ENCODE measurements at regions not wholly inside any gene's neighbourhood (a gene's known extent, or its start where the extent isn't known, plus 50 kb on each side); places are given as distances from the start of the nearest gene placed in this dataset.
A peak's percentile ranks its signal among the peaks of the same experiment; 100 is the strongest.

DNA sequence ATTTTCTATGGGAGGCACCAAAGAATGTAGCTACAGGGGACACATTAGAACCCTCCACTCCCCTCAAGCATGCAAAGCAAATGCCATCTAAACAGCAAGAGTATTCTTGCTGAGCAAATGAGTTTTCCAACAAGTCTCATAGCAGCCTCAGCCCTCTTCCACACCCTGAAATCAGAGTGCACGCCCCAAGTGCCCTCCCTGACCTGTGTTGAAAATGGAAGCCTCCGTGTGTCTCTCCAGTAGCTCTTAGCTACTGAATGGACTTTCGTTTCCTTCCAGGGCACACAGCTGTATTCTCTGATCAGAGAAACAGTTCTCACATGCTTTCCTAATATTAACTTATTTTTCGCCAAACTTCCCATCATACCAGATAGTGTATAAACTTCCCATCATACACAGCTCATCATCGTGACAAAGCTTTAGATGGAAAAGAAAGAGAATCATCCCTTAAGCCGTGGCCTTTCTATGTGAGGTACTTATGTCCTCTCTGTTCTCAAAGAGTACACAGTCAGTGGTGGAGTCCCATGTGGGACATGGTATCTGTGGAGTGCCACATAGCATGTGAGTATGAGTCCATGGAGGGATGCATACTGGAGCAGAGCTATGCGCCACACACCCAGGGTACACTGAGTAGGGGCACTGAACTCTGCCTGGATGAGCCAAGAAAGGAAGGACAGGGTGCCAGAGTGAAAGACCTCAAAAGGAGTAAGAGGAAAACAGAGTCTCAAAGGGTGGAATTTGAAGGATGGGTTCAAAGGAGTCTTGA, 434.5 kb downstream of the MCTP2 start:
- H3K36me3 ChIP-seq (ENCODE audit: insufficient read depth, insufficient read length, low read length): no peaks in the 10 kb centered on the region
- no peak for TF ChIP-seq YY1 (IDR thresholded peaks at IDR 0.05; ENCODE audit: insufficient read depth, insufficient read length)
- TF ChIP-seq ZNF274 (IDR thresholded peaks at IDR 0.05; ENCODE audit: low read depth, low read length): no peak
- TF ChIP-seq SUZ12 (IDR thresholded peaks at IDR 0.05; ENCODE audit: extremely low read depth, insufficient read depth, insufficient read length): no peak
- no peaks in the 10 kb centered on the region for H3K4me1 ChIP-seq (ENCODE audit: insufficient read depth, insufficient read length)
- no peaks in the 10 kb centered on the region for H3K9me3 ChIP-seq (ENCODE audit: insufficient read depth, low read length)
- H3K9ac ChIP-seq (ENCODE audit: insufficient read length, low read depth): no peak overlapping the region
- H3K4me3 ChIP-seq (ENCODE audit: insufficient read length, low read depth): no peak overlapping the region
- DNase-seq (ENCODE audit: low read depth, low spot score): no peak
- H3K27me3 ChIP-seq (ENCODE audit: insufficient read depth, insufficient read length): no peaks in the 10 kb centered on the region

DNA sequence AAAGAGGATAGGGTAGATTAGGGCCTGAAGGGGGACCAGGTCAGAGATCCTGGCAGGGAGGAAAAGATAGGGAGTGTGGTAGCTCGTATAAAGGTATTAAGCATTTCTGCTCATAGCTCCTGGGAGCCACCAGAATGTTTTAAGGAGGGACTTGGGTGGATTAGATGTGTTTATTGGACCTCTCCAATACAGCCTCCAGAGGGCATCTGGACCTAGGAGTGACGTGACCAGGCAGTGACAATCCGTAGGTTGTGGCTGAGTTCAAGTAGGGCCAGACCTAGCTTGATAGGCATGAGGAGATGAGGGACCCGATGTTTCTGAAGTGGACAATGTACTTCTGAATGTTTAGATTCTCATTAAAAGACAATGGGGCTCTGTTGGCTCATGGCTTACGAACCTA, 435.2 kb downstream of the MCTP2 start:
- Histone ChIP-seq H3K27me3 (ENCODE audit: insufficient read depth, insufficient read length) (no peaks in the 10 kb centered on the region), H3K4me1 (ENCODE audit: insufficient read depth, insufficient read length) (no peaks in the 10 kb centered on the region), H3K36me3 (ENCODE audit: insufficient read depth, insufficient read length, low read length) (no peaks in the 10 kb centered on the region), H3K9ac (ENCODE audit: insufficient read length, low read depth) (no peak overlapping the region), H3K4me3 (ENCODE audit: insufficient read length, low read depth) (no peak overlapping the region), H3K9me3 (ENCODE audit: insufficient read depth, low read length) (no peaks in the 10 kb centered on the region)
- no peak for TF ChIP-seq SUZ12 (IDR thresholded peaks at IDR 0.05; ENCODE audit: extremely low read depth, insufficient read depth, insufficient read length)
- no peak for TF ChIP-seq ZNF274 (IDR thresholded peaks at IDR 0.05; ENCODE audit: low read depth, low read length)
- TF ChIP-seq YY1 (IDR thresholded peaks at IDR 0.05; ENCODE audit: insufficient read depth, insufficient read length): no peak
- no peak for DNase-seq (ENCODE audit: low read depth, low spot score)

DNA sequence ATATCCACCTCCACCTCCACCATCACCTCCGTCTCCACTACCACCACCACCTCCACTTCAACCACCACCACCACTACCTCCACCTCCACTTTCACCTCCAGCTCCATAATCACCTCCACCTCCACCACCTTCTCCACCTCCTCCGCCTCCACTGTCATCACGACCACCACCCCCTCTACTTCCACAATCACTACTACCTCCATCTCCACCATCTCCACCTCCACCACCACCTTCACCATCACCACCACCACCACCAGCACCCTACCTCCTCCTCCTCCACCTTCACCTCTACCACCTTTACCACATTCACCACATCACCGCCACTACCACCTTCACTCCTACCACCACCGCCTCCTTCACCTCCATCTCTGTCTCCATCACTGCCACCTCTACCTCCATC, 435.7 kb downstream of the MCTP2 start:
- TF ChIP-seq YY1 (IDR thresholded peaks at IDR 0.05; ENCODE audit: insufficient read depth, insufficient read length) (no peak), SUZ12 (IDR thresholded peaks at IDR 0.05; ENCODE audit: extremely low read depth, insufficient read depth, insufficient read length) (no peak), ZNF274 (IDR thresholded peaks at IDR 0.05; ENCODE audit: low read depth, low read length) (no peak)
- Histone ChIP-seq H3K36me3 (ENCODE audit: insufficient read depth, insufficient read length, low read length) (no peaks in the 10 kb centered on the region), H3K4me3 (ENCODE audit: insufficient read length, low read depth) (no peak overlapping the region), H3K9ac (ENCODE audit: insufficient read length, low read depth) (no peak overlapping the region), H3K9me3 (ENCODE audit: insufficient read depth, low read length) (no peaks in the 10 kb centered on the region), H3K27me3 (ENCODE audit: insufficient read depth, insufficient read length) (no peaks in the 10 kb centered on the region), H3K4me1 (ENCODE audit: insufficient read depth, insufficient read length) (no peaks in the 10 kb centered on the region)
- no peak for DNase-seq (ENCODE audit: low read depth, low spot score)

DNA sequence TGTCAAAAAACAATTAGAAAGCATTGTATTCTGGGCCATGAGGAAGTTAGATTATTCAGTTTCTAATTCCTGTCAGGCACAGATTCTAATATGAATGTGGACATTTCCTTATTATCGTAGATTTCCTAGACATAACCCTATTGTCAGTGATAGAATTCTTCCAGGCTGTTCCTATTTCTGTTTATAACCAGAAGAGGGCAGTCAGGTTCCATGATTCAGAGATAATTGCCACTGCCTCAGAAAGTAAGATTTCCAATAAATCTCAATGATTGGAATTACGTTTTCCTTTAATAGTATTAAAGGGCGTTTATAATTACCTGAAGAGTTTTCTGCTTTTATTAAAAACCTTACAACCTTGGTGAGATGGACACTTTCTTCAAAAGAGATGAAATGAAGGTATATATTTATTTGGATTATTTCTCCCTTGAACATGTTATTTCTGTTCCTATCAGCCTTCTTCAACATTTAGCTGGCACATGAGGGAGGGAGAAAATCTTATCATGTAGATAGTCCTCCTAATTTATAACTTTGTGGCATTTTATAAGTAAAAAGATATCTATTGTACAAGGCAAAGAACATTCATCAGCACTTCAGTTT, 439.2 kb downstream of the MCTP2 start:
- Histone ChIP-seq H3K4me3 (ENCODE audit: insufficient read length, low read depth) (no peak overlapping the region), H3K4me1 (ENCODE audit: insufficient read depth, insufficient read length) (no peaks in the 10 kb centered on the region), H3K9ac (ENCODE audit: insufficient read length, low read depth) (no peak overlapping the region), H3K36me3 (ENCODE audit: insufficient read depth, insufficient read length, low read length) (no peaks in the 10 kb centered on the region), H3K9me3 (ENCODE audit: insufficient read depth, low read length) (no peaks in the 10 kb centered on the region), H3K27me3 (ENCODE audit: insufficient read depth, insufficient read length) (no peaks in the 10 kb centered on the region)
- peak; percentile 30 for DNase-seq (ENCODE audit: low read depth, low spot score)
- TF ChIP-seq ZNF274 (IDR thresholded peaks at IDR 0.05; ENCODE audit: low read depth, low read length) (no peak), YY1 (IDR thresholded peaks at IDR 0.05; ENCODE audit: insufficient read depth, insufficient read length) (no peak), SUZ12 (IDR thresholded peaks at IDR 0.05; ENCODE audit: extremely low read depth, insufficient read depth, insufficient read length) (no peak)

DNA sequence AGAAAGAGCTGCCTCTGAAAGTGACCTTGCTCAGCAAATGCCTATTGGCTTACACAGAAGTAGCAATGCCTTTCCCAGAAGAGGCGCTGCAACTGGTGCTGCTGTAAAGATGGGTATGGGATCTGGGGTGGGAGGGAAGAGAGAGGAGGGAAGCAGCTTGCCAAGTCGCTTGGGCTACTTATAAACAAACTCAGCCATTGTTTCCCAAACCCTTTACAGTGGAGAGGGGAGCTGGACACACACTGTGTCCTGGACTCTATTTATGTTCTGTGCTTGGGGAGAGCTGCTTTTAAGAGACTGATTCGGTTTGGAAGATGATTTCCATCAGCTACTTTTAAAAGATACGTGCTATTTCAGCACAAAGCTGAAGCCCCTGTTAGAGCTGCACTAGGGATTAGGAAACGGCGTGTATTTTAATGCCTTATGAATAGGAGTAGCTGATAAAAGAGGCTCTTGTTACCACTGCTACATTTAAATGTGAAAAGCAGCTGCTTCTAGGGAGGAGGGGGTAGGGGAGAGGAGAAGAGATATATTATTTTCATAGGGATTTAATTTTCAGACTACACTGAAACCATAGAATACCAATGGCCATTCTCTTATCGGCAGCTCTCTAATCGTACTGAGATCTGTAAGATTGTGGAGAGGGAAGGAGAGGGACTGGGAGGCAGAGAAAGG, 440.6 kb downstream of the MCTP2 start:
- DNase-seq (ENCODE audit: low read depth, low spot score): peak; percentile 57

DNA sequence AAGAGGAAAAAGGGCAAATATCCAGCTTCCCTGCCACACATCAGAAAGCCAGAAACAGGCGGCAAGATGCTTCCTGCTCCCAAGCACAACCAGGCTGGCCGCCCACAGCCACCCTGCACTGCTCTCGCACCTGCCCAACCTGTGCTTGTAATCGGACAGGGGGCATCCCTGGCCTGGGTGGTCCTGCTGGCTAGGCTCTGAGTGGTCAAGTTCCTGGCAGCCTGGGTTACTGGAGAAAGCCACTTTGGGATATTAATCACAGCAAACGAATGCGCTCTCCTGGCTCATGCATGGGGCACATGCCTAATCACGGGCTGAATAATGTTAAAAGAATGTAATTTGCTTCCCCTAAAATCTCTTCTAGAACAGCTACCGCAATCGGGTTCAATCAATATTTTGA, 442.4 kb downstream of the MCTP2 start:
- Histone ChIP-seq H3K9me3 (ENCODE audit: insufficient read depth, low read length) (no peaks in the 10 kb centered on the region), H3K4me3 (ENCODE audit: insufficient read length, low read depth) (no peak overlapping the region), H3K27me3 (ENCODE audit: insufficient read depth, insufficient read length) (no peaks in the 10 kb centered on the region), H3K9ac (ENCODE audit: insufficient read length, low read depth) (no peak overlapping the region), H3K36me3 (ENCODE audit: insufficient read depth, insufficient read length, low read length) (no peaks in the 10 kb centered on the region), H3K4me1 (ENCODE audit: insufficient read depth, insufficient read length) (no peaks in the 10 kb centered on the region)
- TF ChIP-seq ZNF274 (IDR thresholded peaks at IDR 0.05; ENCODE audit: low read depth, low read length) (no peak), YY1 (IDR thresholded peaks at IDR 0.05; ENCODE audit: insufficient read depth, insufficient read length) (no peak), SUZ12 (IDR thresholded peaks at IDR 0.05; ENCODE audit: extremely low read depth, insufficient read depth, insufficient read length) (no peak)
- DNase-seq (ENCODE audit: low read depth, low spot score): no peak

More for the DNA sequence above, 440.6 kb downstream of the MCTP2 start:
- Histone ChIP-seq H3K36me3 (ENCODE audit: insufficient read depth, insufficient read length, low read length) (no peaks in the 10 kb centered on the region), H3K27me3 (ENCODE audit: insufficient read depth, insufficient read length) (no peaks in the 10 kb centered on the region), H3K9ac (ENCODE audit: insufficient read length, low read depth) (no peak overlapping the region), H3K9me3 (ENCODE audit: insufficient read depth, low read length) (no peaks in the 10 kb centered on the region), H3K4me1 (ENCODE audit: insufficient read depth, insufficient read length) (no peaks in the 10 kb centered on the region), H3K4me3 (ENCODE audit: insufficient read length, low read depth) (no peak overlapping the region)
- TF ChIP-seq ZNF274 (IDR thresholded peaks at IDR 0.05; ENCODE audit: low read depth, low read length): no peak
- TF ChIP-seq YY1 (IDR thresholded peaks at IDR 0.05; ENCODE audit: insufficient read depth, insufficient read length): no peak
- no peak for TF ChIP-seq SUZ12 (IDR thresholded peaks at IDR 0.05; ENCODE audit: extremely low read depth, insufficient read depth, insufficient read length)

DNA sequence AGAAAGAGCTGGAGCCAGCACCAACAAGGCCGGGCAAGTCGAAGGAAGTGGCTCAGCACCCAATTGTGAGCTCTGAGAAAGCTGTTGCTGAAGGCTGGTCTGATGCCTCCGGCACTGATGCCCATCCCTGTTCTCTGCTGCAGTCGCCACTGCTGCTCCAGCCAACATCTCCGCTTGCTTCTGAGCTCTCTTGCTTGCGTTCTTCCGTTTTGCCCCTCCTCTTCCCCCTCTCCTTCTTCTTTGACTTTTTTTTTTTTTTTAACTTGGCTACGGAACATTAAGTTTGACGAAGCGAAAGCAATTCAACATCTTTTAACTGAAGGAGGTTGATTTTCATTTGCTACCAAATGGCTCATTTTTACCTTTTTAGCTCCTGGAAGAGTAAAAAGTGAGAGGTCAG, 442.9 kb downstream of the MCTP2 start:
- H3K4me3 ChIP-seq (ENCODE audit: insufficient read length, low read depth): no peak overlapping the region
- H3K36me3 ChIP-seq (ENCODE audit: insufficient read depth, insufficient read length, low read length): no peaks in the 10 kb centered on the region
- H3K4me1 ChIP-seq (ENCODE audit: insufficient read depth, insufficient read length): no peaks in the 10 kb centered on the region
- H3K27me3 ChIP-seq (ENCODE audit: insufficient read depth, insufficient read length): no peaks in the 10 kb centered on the region
- no peaks in the 10 kb centered on the region for H3K9me3 ChIP-seq (ENCODE audit: insufficient read depth, low read length)
- no peak for TF ChIP-seq ZNF274 (IDR thresholded peaks at IDR 0.05; ENCODE audit: low read depth, low read length)
- TF ChIP-seq SUZ12 (IDR thresholded peaks at IDR 0.05; ENCODE audit: extremely low read depth, insufficient read depth, insufficient read length): no peak
- TF ChIP-seq YY1 (IDR thresholded peaks at IDR 0.05; ENCODE audit: insufficient read depth, insufficient read length): no peak
- H3K9ac ChIP-seq (ENCODE audit: insufficient read length, low read depth): no peak overlapping the region
- no peak for DNase-seq (ENCODE audit: low read depth, low spot score)
